ENCODE measurements at regions not wholly inside any gene's neighbourhood (a gene's known extent, or its start where the extent isn't known, plus 50 kb on each side); places are given as distances from the start of the nearest gene placed in this dataset.

DNA sequence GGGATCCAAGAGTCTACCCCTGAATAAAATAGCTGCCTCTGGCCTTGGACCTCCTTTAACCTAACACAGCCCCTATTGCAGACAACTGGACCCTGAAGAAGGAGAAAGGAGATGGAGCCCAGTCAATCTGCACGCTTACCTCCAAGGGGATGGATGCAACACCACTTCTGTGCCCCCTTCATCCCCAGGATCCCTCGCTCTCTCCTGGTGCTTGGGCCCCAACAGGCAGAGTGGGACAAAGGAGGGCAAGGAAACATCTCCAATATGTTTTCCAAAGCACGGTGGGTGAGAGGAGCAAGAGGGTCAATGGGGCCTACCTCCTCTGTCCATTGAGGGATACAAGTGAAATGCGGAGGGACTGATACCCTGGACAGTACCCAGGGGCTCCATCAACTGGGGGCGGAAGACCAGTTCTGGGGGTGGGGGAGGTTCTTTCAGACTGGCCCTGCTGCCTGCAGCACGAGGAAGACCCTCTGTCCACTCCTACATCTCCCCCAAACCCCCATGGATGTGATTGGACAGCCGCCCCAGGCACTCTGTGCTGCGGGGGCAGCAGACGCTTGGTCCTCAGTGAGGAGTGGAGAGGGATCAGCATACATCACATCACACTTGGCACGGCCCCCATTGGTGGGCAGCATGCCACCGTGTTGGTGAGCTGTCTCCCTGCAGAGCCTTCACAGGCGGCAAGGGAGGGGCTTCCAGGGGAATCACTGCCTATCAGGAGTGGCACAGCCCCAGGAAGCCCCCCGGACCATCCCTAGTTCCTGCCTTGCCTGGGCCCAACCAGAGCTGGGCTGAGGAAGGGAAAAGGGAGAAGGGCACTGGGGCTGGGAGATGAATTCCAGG, 70.6 kb downstream of the MRPL14 start:
- Histone ChIP-seq H3K9me3 (no peaks in the 10 kb centered on the region), H3K4me3 (no peak overlapping the region), H3K27me3 (no peaks in the 10 kb centered on the region), H3K4me1 (peaks cover 13 to 31% of the 10 kb centered on the region in 2 donors), H3K27ac (peak overlapping the region; percentile 96), H3K36me3 (no peaks in the 10 kb centered on the region)
- no peak for TF ChIP-seq POLR2A (IDR thresholded peaks at IDR 0.05)
- intact Hi-C loops (cut with DNase I; ENCODE audit: low total_unique reads) = no loop called here
- DNase-seq (ENCODE audit: low spot score in 2 of 2) = no peak

DNA sequence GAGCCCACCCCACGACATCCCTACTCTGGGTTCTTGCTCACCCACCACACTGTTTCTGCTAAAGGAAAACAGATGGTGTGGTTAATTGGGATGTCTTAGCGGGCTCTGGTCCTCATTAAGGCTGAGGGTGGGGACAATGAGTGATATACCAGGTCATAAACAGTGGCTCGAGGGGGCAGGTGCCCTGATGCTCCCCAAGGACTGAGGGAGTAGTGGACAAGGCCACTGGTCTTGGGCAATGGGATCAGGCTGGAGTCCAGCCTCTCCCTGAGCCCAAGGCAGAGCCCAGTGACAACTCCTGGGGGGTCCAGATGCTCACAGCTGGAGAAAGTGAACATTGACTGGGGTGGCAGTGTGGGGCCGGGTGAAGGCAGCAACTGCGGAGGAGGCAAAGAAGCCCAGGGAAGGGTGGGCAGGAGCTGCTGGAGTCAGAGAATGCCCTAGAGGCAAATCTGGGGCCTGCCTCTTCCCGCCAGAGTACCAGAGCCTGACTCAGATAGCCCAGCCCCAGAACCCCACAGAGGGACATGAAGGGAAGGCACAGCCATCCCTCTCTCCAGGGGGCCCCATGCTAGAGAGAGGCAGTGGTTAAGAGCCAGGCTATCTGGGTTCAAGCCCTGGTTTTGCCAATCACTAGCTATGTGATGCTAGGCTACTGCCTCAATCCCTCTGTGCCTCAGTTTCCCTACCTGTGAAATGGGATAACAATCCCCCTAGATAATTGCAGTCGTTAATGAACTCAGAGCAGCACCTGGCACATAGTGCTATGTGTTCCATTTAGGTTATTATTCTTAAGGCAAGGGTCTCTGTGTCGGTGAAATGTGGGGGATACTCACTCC, 72.3 kb downstream of the MRPL14 start:
- Histone ChIP-seq H3K4me1 (peaks cover 23 to 39% of the 10 kb centered on the region in 2 donors), H3K27me3 (no peaks in the 10 kb centered on the region), H3K36me3 (no peaks in the 10 kb centered on the region), H3K27ac (peak overlapping the region in 1 of 2 donors; percentile 14), H3K9me3 (no peaks in the 10 kb centered on the region), H3K4me3 (no peak overlapping the region)
- intact Hi-C loops (cut with DNase I; ENCODE audit: low total_unique reads) = no loop called here
- no peak for TF ChIP-seq POLR2AphosphoS5 (IDR thresholded peaks at IDR 0.05)
- TF ChIP-seq POLR2A (IDR thresholded peaks at IDR 0.05) = no peak
- TF ChIP-seq, protein P1, sequence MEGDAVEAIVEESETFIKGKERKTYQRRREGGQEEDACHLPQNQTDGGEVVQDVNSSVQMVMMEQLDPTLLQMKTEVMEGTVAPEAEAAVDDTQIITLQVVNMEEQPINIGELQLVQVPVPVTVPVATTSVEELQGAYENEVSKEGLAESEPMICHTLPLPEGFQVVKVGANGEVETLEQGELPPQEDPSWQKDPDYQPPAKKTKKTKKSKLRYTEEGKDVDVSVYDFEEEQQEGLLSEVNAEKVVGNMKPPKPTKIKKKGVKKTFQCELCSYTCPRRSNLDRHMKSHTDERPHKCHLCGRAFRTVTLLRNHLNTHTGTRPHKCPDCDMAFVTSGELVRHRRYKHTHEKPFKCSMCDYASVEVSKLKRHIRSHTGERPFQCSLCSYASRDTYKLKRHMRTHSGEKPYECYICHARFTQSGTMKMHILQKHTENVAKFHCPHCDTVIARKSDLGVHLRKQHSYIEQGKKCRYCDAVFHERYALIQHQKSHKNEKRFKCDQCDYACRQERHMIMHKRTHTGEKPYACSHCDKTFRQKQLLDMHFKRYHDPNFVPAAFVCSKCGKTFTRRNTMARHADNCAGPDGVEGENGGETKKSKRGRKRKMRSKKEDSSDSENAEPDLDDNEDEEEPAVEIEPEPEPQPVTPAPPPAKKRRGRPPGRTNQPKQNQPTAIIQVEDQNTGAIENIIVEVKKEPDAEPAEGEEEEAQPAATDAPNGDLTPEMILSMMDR (IDR thresholded peaks at IDR 0.05) = no peak
- DNase-seq (ENCODE audit: low spot score in 2 of 2) = no peak

DNA sequence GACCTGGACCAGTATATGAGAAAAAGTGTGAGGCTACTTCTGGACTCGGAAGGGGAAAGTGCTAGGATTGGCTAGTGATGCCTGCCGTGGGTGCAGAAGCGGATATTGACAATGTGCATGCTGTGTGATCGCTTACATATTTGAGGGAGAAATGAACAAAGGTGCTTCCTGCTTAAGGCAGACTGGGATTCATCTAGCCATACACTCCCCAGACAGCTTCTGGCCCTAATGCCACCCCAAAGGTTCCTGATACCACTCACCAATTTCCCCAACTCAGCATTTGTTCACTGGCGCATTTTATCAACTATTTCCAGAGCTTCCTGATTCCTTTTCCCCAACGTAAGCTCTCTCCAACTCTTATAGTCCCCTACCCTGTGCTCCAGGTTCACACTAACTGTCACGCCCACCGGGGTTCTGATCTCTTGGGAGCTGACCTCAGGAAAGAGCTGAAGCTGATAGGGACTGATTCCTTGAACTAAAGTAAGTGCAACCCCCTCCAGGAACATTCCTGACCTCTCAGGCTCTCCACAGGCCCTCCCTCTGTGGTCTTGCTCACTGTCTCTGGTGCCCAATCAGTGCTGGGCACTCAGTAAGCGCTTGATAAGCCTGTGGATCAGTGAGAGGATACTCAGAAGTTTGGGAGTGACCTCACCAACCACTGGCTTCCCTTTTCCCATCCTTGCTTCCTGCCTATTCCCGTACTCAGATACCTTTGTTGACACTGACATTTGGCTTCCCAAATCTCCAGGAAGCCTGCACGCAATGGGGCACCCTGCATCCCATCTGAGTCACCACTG, 73.3 kb downstream of the MRPL14 start:
- Histone ChIP-seq H3K36me3 (no peaks in the 10 kb centered on the region), H3K27me3 (no peaks in the 10 kb centered on the region), H3K9me3 (no peaks in the 10 kb centered on the region), H3K4me1 (peaks cover 18 to 40% of the 10 kb centered on the region in 2 donors), H3K4me3 (no peak overlapping the region), H3K27ac (peak overlapping the region; percentile 19 to 84)
- intact Hi-C loops (cut with DNase I; ENCODE audit: low total_unique reads) = no loop called here
- TF ChIP-seq POLR2A (IDR thresholded peaks at IDR 0.05) (no peak), POLR2AphosphoS5 (IDR thresholded peaks at IDR 0.05) (no peak)
- TF ChIP-seq, protein P1 (IDR thresholded peaks at IDR 0.05) = no peak
- no peak for DNase-seq (ENCODE audit: low spot score in 2 of 2)

DNA sequence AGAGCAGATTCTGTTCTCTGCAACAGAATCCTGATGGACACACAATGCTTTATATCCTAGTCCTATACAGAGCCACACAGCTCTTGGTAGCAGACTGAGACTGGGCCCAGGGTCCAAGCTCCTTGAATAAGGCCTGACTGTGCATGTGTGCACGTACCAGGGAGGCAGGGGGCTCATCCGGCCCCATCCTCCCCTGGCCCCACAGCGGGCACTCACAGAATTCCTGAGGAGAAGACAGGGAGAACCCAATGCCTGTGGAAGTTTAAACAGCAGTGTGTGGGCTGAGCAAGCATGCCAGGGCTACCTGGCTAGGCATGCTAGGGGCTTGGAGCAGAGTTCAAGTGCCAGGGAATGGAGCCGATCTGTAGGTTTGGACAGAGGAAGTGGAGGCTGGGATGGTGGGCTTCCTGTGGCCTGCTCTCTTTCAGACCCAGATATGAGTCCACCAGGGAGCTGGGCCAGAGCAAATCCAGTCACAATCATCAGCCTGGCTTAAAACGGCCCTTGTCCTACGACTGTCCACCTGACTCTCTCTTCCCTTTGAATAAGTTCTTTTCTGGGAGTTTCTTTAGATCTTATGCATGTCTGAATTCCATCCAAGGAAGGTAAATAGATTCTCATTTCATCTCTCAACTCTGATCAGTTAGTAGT, 74.0 kb downstream of the MRPL14 start:
- H3K9me3 ChIP-seq = no peaks in the 10 kb centered on the region
- DNase-seq (ENCODE audit: low spot score in 2 of 2) = no peak
- peak overlapping the region; percentile 84 to 91 for H3K27ac ChIP-seq
- TF ChIP-seq POLR2A (IDR thresholded peaks at IDR 0.05) (no peak), POLR2AphosphoS5 (IDR thresholded peaks at IDR 0.05) (no peak)
- TF ChIP-seq, protein P1 (IDR thresholded peaks at IDR 0.05) = no peak
- H3K27me3 ChIP-seq = no peaks in the 10 kb centered on the region
- intact Hi-C loops (cut with DNase I; ENCODE audit: low total_unique reads) = no loop called here
- no peak overlapping the region for H3K4me3 ChIP-seq
- H3K36me3 ChIP-seq = no peaks in the 10 kb centered on the region
- H3K4me1 ChIP-seq = peaks cover 14 to 44% of the 10 kb centered on the region in 2 donors

All from breast epithelium (tissue), 4 donors.